ENCODE measurements at regions not wholly inside any gene's neighbourhood (a gene's known extent, or its start where the extent isn't known, plus 50 kb on each side); places are given as distances from the start of the nearest gene placed in this dataset.
"Not testable (repeated sequence)": the region's sequence is repeated elsewhere in the genome, so short reads cannot be mapped to it uniquely, and the experiment has no call there.

GRCh38 chr12:38160318-38161122 lies 156.1 kb upstream of the ALG10B start:
- DNase-seq, result no peak

- DNase-seq, result no peak
Observed at GRCh38 chr12:38161123-38162000, 155.2 kb upstream of the ALG10B start.

GRCh38 chr12:38162013-38162412 lies 154.6 kb upstream of the ALG10B start:
- DNase-seq, result no peak

- DNase-seq, result no peak
Observed at GRCh38 chr12:38162708-38163441, 153.7 kb upstream of the ALG10B start.

GRCh38 chr12:38163442-38163801 lies 153.2 kb upstream of the ALG10B start:
- DNase-seq, result no peak

GRCh38 chr12:38166225-38166624 lies 150.3 kb upstream of the ALG10B start:
- no peak for DNase-seq

GRCh38 chr12:38175538-38175937 lies 141.0 kb upstream of the ALG10B start:
- peak; percentile 83 for DNase-seq

- DNase-seq, result peak; percentile 63
Observed at GRCh38 chr12:38183617-38184016, 133.0 kb upstream of the ALG10B start.

- DNase-seq, result not testable (repeated sequence)
Observed at GRCh38 chr12:38197286-38197685, 119.3 kb upstream of the ALG10B start.

GRCh38 chr12:38201461-38202276 lies 114.9 kb upstream of the ALG10B start:
- DNase-seq, result no peak

GRCh38 chr12:38204831-38205230 lies 111.7 kb upstream of the ALG10B start:
- DNase-seq, result no peak

GRCh38 chr12:38222011-38222410 lies 94.6 kb upstream of the ALG10B start:
- DNase-seq, result no peak

- peak; percentile 18 for DNase-seq
Observed at GRCh38 chr12:38238328-38238727, 78.2 kb upstream of the ALG10B start.

GRCh38 chr12:38253778-38254177 lies 62.8 kb upstream of the ALG10B start:
- no peak for DNase-seq

GRCh38 chr12:38258411-38258810 lies 58.2 kb upstream of the ALG10B start:
- DNase-seq, result no peak

Data from kidney glomerular epithelial cell (primary cell).